GM18499 (cell line): ENCODE measurements at regions not wholly inside any gene's neighbourhood (a gene's known extent, or its start where the extent isn't known, plus 50 kb on each side); places are given as distances from the start of the nearest gene placed in this dataset.
"Not testable (repeated sequence)": the region's sequence is repeated elsewhere in the genome, so short reads cannot be mapped to it uniquely, and the experiment has no call there.

Experiments
- ATAC-seq: cut with Tn5 transposase; IDR thresholded peaks from one replicate; pipeline ENCODE4 v1.9.1; 2021; ENCODE audit warnings: moderate number of reproducible peaks; ENCODE audit not compliant: insufficient read depth, unreplicated experiment

DNA sequence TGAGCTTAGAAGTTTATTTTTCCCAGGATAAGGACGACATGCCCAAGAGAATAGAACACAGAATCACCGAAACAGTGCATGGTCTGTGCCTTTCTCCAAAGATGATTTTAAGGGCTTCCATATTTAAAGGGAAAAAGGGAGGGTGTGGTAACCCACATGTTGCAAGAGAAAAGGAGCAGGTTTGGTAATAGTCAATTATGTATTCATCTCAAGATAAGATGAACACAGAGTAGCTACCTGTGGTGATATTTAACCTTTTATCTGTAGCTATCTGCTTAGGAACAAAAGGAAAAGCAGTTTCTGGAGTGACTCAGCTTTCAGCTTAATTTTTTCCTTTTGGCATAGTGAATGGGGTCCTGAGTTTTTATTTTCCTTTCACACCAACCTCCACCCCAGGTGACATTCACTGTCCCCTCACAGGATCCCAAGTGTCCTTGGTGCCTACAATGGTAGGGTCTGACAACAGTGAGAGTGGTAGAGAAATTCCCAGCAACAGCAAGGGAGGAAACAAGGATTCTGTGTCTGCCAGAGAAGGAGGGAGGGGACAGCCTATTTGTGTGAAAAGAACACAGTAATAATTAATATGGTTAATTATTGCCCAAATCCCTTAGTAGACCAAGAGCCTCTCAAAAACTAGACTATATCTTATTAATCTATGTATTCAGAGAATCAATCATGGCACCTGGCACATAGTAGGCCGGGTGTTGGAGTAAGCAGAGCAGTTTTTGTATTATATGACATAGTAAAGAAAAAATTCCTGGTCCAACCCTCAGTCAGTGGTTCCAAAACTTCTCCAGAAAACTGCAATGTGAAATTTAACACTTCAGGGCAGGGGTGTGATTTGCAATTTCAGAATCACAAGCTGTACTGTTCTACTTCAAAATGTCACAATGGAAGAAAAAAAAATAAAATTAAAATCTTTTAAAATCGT is 154.5 kb downstream of the PHLDA1 start:
- ATAC-seq: no peak

GRCh38 chr12:75874441-75874840 is 157.1 kb downstream of the PHLDA1 start:
- ATAC-seq: no peak

- ATAC-seq: no peak
These were observed 158.8 kb downstream of the PHLDA1 start for GRCh38 chr12:75872762-75873161.

DNA sequence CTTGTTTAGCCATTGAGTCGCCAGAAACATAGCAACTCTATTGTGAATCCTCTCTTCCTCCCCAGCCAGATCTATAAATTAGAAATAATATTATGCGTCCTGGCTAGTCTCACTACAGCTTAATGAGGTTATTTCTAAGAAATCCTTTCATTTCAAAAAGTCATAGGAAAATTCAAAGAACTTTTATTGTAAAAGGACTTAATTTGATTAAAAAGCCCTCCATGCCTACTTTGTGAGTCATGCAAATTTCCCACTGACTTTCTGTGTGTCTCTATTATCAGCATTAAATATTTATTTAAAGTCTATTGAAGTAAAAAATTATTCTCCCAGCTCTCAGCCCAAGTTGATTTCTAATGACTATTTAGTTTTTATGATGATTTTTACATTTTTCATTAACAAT is 160.7 kb downstream of the PHLDA1 start:
- no peak for ATAC-seq

DNA sequence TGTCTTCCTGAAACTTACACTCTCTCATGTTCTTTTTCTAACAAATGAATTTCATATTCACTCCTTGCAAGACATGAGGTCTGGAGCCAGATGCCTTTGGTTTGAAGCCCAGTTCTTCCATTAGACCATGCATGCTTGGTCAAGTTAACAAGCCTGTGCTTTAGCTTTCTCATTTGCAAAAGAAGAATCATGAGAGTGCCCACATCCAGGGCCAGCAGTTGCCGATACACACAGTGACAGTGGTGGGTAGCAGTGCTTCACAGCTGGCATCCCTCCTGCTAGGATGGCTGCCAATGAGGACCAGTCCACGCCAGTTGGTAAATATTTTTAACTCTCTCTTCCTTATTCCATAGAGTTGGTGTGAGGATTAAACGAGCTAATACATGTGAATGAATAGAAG is 163.1 kb downstream of the PHLDA1 start:
- no peak for ATAC-seq

DNA sequence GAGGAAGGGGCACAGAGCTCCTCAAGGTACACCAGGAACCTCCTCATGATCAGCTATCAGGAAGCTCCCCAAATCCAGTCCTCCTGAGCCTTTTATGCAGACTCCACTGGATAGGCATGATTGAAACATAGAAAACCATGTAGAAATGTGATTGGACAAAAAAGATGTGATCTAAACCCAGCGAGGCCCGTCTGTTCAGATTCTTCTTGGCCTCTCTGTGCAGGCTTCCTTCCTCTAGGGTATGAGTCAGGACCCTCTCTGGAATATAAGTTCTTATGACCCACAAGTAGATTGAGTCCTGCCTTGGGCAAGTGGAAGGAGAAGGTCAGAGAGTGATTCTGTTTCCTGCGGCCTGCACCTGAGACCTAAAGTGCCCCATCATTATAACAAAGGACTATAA is 166.3 kb downstream of the PHLDA1 start:
- no peak for ATAC-seq

- ATAC-seq: no peak
These were observed 167.4 kb downstream of the PHLDA1 start for GRCh38 chr12:75864161-75864560.

GRCh38 chr12:75863533-75863932 is 168.0 kb downstream of the PHLDA1 start:
- no peak for ATAC-seq

- ATAC-seq: no peak
These were observed 168.7 kb downstream of the PHLDA1 start for GRCh38 chr12:75862692-75863471.

DNA sequence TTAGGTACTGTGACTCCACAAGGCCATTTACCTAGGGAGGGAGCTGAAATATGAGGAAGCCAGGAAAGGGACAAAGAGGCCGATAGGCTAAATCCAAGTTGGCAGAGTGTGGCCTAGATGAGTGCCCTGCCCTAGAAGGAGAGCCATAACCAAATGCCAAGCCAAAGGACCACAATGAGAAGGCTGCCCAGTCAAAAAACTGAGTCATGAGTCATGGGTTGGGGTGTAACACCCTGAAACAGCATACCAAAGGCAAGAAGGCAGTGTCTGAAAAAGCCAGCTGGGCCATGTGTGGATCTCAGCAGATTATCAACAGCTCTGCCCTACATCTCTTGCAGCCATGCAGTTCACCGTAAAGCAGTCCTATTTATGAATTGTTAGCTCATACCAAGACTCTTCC is 171.7 kb downstream of the PHLDA1 start:
- no peak for ATAC-seq

DNA sequence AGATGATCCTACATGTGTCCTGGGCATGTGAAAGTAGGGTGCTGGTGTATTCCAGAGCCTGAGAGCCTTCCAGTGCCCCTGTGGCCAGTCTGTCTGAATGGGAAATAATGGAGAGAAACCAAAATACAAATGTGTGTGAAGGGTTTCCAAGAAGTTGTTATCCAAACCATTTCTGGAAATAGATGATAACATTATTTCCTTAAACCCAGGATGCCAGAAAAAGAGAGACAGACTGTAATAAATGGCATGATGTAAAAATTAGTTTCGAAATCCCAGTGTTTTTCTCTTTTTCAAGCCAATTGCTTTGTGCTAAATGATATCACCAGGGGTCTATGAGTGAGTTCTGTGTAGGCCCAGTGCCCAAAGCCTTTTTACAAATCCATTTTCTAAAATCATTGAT is 175.3 kb downstream of the PHLDA1 start:
- no peak for ATAC-seq

- ATAC-seq: no peak
These were observed 176.2 kb downstream of the PHLDA1 start for GRCh38 chr12:75855360-75855759.

GRCh38 chr12:75854681-75855309 is 176.8 kb downstream of the PHLDA1 start:
- ATAC-seq: no peak

GRCh38 chr12:75854137-75854536 is 177.4 kb downstream of the PHLDA1 start:
- ATAC-seq: not testable (repeated sequence)

- no peak for ATAC-seq
These were observed 177.9 kb downstream of the PHLDA1 start for GRCh38 chr12:75853626-75854025.

GRCh38 chr12:75852956-75853355 is 178.6 kb downstream of the PHLDA1 start:
- no peak for ATAC-seq

DNA sequence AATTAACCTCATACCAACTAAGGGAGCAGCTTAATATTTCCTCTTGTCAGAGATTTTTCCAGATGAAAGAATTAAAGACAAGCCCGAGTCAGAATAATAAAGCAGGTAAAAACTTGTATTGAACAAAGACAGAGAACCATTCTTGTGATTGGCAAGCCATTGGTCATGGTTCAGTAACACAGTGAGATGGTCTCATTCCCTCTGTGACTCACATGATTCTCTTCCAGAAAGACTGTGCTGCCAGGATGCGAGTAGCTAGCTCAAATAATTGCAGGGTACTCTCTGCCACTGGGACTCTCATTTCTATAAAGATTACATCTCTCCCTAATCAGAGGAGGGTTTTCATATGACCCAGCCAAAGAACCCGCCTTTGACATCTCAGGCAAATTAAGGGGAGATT is 179.4 kb downstream of the PHLDA1 start:
- no peak for ATAC-seq

GRCh38 chr12:75850721-75851462 is 180.7 kb downstream of the PHLDA1 start:
- ATAC-seq: no peak

DNA sequence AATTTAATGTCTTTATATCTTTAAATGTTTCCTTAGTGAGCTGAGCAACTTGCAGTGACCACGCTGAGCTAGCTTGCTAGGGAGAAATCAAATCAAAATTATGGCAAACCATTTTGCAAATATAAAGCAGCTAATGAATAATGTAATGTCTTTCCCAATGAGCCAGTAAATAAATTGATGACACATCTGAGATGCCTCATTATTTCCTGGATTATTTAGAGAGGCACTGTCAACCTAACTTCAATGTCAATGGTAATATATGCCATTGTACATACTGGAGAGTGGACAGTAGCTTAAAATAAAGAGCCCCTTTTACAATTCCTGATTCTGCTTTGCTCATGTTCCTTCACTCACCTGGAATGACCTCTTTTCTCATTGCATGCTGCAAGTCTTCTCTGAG is 182.6 kb downstream of the PHLDA1 start:
- ATAC-seq: no peak

GRCh38 chr12:75848431-75848925 is 183.1 kb downstream of the PHLDA1 start:
- no peak for ATAC-seq
